ENCODE measurements at regions not wholly inside any gene's neighbourhood (a gene's known extent, or its start where the extent isn't known, plus 50 kb on each side); places are given as distances from the start of the nearest gene placed in this dataset.

GRCh38 chr9:110125763-110126351 is 82.1 kb downstream of the C9orf152 start:
- DNase-seq, result no peak
- TF ChIP-seq, protein P1, sequence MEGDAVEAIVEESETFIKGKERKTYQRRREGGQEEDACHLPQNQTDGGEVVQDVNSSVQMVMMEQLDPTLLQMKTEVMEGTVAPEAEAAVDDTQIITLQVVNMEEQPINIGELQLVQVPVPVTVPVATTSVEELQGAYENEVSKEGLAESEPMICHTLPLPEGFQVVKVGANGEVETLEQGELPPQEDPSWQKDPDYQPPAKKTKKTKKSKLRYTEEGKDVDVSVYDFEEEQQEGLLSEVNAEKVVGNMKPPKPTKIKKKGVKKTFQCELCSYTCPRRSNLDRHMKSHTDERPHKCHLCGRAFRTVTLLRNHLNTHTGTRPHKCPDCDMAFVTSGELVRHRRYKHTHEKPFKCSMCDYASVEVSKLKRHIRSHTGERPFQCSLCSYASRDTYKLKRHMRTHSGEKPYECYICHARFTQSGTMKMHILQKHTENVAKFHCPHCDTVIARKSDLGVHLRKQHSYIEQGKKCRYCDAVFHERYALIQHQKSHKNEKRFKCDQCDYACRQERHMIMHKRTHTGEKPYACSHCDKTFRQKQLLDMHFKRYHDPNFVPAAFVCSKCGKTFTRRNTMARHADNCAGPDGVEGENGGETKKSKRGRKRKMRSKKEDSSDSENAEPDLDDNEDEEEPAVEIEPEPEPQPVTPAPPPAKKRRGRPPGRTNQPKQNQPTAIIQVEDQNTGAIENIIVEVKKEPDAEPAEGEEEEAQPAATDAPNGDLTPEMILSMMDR (IDR thresholded peaks at IDR 0.05), result no peak
- no peak for TF ChIP-seq POLR2A (IDR thresholded peaks at IDR 0.05)
- H3K4me1 ChIP-seq, result peaks cover 32% of the 10 kb centered on the region
- H3K9me3 ChIP-seq, result no peaks in the 10 kb centered on the region
- WGBS, 2 donors, result 64 to 80% methylated on average over 8 of the region's 8 CpGs
- intact Hi-C loops (cut with DNase I; ENCODE audit: low total_unique reads), result no loop called here
- no peak overlapping the region for H3K4me3 ChIP-seq
- peak overlapping the region; percentile 75 to 87 for H3K27ac ChIP-seq
- H3K27me3 ChIP-seq, result no peaks in the 10 kb centered on the region
- H3K36me3 ChIP-seq (ENCODE audit: low read depth, missing control alignments), result no peaks in the 10 kb centered on the region

DNA sequence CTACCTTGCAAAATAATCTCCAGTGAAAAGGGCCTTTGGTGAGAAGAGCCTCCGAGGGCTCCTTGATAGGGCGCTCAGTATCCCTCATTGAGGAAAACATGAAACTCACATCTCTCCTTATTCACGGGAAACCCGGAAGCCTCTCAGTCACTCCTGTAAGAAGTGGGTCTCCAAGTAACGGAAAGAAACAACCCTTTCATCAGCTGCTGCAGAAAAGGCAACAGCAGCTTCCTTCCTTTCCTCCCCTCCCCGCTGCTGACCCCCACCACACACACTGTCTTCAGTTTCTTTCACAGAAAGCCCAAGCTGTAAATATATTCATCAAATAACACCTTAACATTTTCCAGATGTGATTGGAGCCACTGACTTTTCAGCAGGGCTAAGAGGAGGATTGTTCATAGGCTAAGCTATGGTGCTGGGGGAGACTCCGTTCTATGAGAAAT is 81.4 kb downstream of the C9orf152 start:
- DNase-seq, result no peak
- Histone ChIP-seq H3K27ac (peak overlapping the region; percentile 75 to 87), H3K36me3 (ENCODE audit: low read depth, missing control alignments) (no peaks in the 10 kb centered on the region), H3K9me3 (no peaks in the 10 kb centered on the region), H3K27me3 (no peaks in the 10 kb centered on the region), H3K4me3 (no peak overlapping the region), H3K4me1 (peaks cover 32% of the 10 kb centered on the region)
- TF ChIP-seq, protein P1 (IDR thresholded peaks at IDR 0.05), result no peak
- no peak for TF ChIP-seq POLR2A (IDR thresholded peaks at IDR 0.05)
- intact Hi-C loops (cut with DNase I; ENCODE audit: low total_unique reads), result no loop called here
- 24 to 41% methylated on average over 7 of the region's 7 CpGs for WGBS, 2 donors

DNA sequence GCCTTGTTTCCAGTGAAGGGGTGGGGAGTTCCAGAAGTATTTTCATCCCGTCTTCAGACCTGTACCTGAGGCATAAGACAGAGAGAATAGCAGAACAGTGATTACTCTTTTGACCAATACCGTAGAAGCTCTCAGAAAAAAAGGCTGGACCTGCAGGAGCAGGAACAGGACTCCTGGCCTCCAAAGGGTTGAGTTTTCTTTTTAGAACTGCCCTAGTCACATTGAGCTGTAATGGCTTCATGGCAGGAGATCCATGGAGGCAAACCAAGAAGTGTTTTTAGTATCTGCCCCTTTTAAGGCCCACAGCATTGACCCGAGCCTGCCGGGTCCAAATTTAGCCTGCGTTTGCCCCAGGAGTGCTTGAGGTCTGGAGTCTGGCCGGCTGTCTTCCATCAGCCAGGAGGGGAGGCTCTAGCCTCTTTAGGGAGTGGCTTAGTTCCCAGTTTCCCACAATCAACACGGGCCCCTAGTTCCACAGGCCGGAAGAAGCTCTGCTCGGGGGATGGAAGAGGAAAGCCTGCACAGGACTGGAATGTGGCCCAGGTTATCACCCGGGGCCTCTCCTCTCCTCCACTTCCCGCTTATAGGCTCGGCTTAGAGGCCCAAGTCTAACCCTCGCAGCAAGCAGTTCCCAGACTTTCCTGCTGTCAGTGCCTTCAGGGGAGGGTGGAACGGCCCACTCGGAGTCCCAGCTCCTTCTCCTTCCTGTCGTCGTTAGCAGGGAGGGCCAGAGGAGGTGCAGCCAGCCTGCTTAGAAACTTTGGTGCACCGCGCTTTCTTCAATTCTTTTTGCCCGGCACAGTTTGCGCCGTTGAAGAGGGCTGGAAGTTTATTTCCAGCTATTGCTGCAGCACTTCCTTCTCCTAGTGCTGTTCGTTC is 80.7 kb downstream of the C9orf152 start:
- WGBS, 2 donors, result 15 to 20% methylated on average over 11 to 23 of the region's 23 CpGs
- Histone ChIP-seq H3K36me3 (ENCODE audit: low read depth, missing control alignments) (no peaks in the 10 kb centered on the region), H3K27ac (peak overlapping the region; percentile 75 to 87), H3K9me3 (no peaks in the 10 kb centered on the region), H3K4me1 (peaks cover 32% of the 10 kb centered on the region), H3K27me3 (no peaks in the 10 kb centered on the region), H3K4me3 (peak overlapping the region; percentile 24 to 42)
- peak; percentile 71 for DNase-seq
- no peak for TF ChIP-seq POLR2A (IDR thresholded peaks at IDR 0.05)
- TF ChIP-seq, protein P1 (IDR thresholded peaks at IDR 0.05), result no peak
- intact Hi-C loops (cut with DNase I; ENCODE audit: low total_unique reads), result no loop called here

DNA sequence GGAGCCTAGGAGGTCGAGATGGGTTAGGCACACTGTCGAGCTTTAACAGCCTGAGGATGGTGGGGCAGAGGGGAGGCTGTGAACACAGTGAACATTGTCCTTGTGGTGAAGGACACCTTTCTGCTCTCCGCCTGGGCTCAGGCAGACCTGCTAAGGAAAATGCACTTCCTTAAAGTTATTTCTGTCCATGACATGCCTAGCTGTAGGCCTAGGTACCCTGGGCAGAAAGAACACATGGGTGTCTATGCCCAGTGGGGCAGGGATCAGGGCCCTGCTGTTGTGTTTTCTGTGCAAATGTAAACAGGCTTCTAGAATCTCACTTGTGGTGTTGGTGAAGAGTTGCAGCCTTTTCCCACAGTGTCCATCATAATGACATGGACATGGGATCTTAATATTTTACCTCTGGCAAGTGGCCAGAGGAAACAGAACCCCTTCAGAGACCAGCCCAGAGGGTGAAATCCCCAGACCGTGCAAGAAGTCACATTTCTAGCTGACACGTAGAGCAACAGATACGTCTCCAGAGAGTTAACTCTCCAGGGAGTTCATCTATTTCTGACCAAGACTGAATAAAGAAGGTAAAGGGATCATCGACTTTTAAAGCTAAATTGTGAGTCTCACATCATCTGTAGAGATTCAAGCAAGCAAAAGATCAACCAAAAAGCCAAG is 79.2 kb downstream of the C9orf152 start:
- intact Hi-C loops (cut with DNase I; ENCODE audit: low total_unique reads), result no loop called here
- H3K4me1 ChIP-seq, result peaks cover 32% of the 10 kb centered on the region
- no peak for DNase-seq
- WGBS, 2 donors, result 68 to 70% methylated on average over 7 of the region's 7 CpGs
- H3K9me3 ChIP-seq, result no peaks in the 10 kb centered on the region
- H3K4me3 ChIP-seq, result no peak overlapping the region
- TF ChIP-seq, protein P1 (IDR thresholded peaks at IDR 0.05), result no peak
- TF ChIP-seq POLR2A (IDR thresholded peaks at IDR 0.05), result no peak
- peak overlapping the region; percentile 75 to 87 for H3K27ac ChIP-seq
- no peaks in the 10 kb centered on the region for H3K27me3 ChIP-seq
- no peaks in the 10 kb centered on the region for H3K36me3 ChIP-seq (ENCODE audit: low read depth, missing control alignments)

Data from testis (tissue), 2 donors.